Lower leg skin (tissue), 4 donors: ENCODE measurements at regions not wholly inside any gene's neighbourhood (a gene's known extent, or its start where the extent isn't known, plus 50 kb on each side); places are given as distances from the start of the nearest gene placed in this dataset.

Experiments used
- DNase-seq, 2 donors: peaks; one replicate each; pipeline ENCODE4 v3.0.0-alpha.2; 2019; ENCODE audit warnings: low spot score in 2 of 2
- H3K4me3 ChIP-seq: fragments of 200-600 bp; sonication (generic); 2 replicates; pipeline ENCODE4 v1.5.1; 2017; ENCODE audit warnings: mild to moderate bottlenecking, low read depth; ENCODE audit not compliant: poor library complexity, severe bottlenecking
- POLR2A ChIP-seq, 2 donors: fragments of 450-650 bp; IDR thresholded peaks; one replicate each; pipeline ENCODE4 v1.6.1; 2016 to 2017; ENCODE audit warnings: antibody characterized with exemption in 2 of 2, mild to moderate bottlenecking in 1 of 2, moderate library complexity in 1 of 2
- WGBS, 2 donors: methylation state at CpG; one replicate each; pipeline ENCODE4 v1.1.5; 2018; 5-methylcytosine and 5-hydroxymethylcytosine counted together
- intact Hi-C: fragments of 100-400 bp; cut with DNase I; formaldehyde crosslinking; loops from one replicate; pipeline ENCODE4 v1.15.0; 2023; ENCODE audit warnings: low total_unique reads
- TF ChIP-seq, protein P1 (sequence below), 3 donors: fragments of 450-650 bp; IDR thresholded peaks; one replicate each; pipeline ENCODE4 v1.5.1; 2016; ENCODE audit warnings: antibody characterized with exemption in 3 of 3, mild to moderate bottlenecking in 3 of 3, moderate library complexity in 2 of 3

DNA sequence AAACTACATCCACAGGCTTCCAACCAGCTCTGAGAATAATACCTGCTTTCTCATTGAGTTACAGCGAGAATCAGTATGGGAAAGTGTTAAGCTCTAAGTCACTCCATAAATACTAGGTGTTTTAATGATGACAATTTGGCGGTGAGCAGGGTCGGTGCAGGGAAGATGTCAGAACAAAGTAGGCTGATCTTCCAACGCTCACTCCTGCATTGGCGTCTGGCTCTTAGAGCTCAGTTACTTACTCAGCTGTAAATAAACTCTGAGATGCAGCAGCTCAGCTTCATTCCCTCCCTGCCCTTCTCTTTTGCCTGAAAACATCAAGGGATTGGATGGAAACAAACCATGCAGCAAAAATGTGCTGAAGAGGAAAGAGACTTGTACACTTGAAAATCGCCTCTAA, 102.5 kb upstream of the SPACA1 start:
- 39 to 45% methylated on average over 6 of the region's 6 CpGs for WGBS, 2 donors
- TF ChIP-seq, protein P1, sequence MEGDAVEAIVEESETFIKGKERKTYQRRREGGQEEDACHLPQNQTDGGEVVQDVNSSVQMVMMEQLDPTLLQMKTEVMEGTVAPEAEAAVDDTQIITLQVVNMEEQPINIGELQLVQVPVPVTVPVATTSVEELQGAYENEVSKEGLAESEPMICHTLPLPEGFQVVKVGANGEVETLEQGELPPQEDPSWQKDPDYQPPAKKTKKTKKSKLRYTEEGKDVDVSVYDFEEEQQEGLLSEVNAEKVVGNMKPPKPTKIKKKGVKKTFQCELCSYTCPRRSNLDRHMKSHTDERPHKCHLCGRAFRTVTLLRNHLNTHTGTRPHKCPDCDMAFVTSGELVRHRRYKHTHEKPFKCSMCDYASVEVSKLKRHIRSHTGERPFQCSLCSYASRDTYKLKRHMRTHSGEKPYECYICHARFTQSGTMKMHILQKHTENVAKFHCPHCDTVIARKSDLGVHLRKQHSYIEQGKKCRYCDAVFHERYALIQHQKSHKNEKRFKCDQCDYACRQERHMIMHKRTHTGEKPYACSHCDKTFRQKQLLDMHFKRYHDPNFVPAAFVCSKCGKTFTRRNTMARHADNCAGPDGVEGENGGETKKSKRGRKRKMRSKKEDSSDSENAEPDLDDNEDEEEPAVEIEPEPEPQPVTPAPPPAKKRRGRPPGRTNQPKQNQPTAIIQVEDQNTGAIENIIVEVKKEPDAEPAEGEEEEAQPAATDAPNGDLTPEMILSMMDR (IDR thresholded peaks at IDR 0.05): no peak
- TF ChIP-seq POLR2A (IDR thresholded peaks at IDR 0.05): no peak
- intact Hi-C loops: no loop called here
- no peak overlapping the region for H3K4me3 ChIP-seq
- DNase-seq: no peak

DNA sequence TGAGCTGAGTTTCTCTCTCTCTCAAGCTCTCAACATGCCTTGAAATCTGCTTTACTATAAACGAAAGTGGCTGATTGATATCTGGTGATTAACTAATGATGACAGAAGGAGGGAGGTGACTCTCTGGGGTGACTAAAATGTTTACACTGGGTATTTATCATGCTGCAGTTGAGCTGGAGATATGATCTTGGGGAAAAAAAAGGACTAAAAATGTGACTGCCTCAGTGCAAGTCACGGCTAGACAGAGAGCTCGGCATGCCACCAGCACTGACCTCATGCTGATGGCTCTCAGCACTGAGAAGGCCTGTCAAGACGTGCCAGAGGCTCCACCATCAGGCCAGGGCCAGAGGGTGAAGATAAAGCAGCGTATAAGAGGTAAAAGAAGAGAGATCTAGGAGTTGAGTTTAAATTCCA, 103.1 kb upstream of the SPACA1 start:
- H3K4me3 ChIP-seq: no peak overlapping the region
- TF ChIP-seq, protein P1 (IDR thresholded peaks at IDR 0.05): no peak
- no peak for TF ChIP-seq POLR2A (IDR thresholded peaks at IDR 0.05)
- DNase-seq: peak in 1 of 2 donors; percentile 70

DNA sequence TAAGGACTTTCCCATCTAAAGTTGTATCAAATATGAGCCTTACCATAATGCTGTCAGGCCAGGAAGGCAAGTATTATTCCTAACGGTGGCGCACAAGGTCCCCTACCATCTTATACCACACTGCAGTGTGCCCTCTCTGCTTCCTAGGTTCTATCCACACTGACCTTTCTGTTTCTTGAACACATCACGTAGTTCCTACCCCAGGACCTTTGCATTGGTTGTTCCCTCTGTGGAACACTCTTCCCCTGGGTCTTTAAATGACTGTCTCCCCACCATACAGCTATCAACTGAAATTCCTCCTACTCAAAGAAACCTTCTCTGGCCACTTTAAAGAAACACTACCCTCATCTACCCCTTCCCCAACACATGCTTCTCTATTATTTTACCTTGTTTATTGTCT, 104.5 kb upstream of the SPACA1 start:
- H3K4me3 ChIP-seq: no peak overlapping the region
- DNase-seq: no peak
- no peak for TF ChIP-seq POLR2A (IDR thresholded peaks at IDR 0.05)
- TF ChIP-seq, protein P1 (IDR thresholded peaks at IDR 0.05): no peak
- intact Hi-C loops: no loop called here
- WGBS, 2 donors: 92 to 94% methylated on average over 3 of the region's 3 CpGs

More for the DNA sequence above, 103.1 kb upstream of the SPACA1 start:
- intact Hi-C loops: no loop called here
- 9 to 14% methylated on average over 5 of the region's 5 CpGs for WGBS, 2 donors

DNA sequence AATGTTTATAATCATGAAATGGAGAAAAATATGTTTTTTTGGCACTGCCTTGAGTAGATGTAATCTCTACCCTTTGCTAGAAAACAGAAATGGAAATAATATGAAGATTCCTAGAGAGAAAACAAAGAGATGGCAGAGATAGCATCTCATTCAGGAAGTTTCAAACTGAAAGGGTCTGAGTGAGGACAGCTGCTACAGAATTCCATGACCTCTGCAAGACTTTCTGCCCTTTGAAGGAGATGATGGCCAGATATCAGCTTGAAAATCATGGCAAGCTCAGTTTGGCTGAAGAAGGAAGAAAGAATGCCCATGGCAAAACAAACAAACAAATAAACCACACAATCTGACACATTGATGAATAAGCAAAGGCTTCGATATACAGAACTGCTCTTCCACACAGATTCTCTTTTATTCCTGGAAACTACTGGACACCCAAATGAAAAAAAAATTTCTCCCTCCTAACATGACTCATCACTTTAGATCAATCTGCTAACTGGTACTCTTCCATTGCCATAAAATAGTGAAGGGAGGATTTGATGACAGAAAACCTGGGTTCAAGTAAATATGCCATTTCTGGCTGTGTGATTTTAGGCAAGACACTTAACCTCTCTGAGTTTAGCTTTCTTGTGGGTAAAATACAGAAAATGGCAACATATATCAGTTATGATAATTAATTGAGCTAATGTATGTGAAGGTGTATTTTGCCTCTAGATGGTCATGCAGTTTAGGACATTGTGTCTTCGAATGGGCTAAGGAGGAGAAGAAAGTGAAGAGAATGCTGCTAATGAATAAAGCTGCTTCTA, 105.9 kb upstream of the SPACA1 start:
- intact Hi-C loops: no loop called here
- WGBS, 2 donors: 74 to 78% methylated on average over 2 of the region's 2 CpGs

DNA sequence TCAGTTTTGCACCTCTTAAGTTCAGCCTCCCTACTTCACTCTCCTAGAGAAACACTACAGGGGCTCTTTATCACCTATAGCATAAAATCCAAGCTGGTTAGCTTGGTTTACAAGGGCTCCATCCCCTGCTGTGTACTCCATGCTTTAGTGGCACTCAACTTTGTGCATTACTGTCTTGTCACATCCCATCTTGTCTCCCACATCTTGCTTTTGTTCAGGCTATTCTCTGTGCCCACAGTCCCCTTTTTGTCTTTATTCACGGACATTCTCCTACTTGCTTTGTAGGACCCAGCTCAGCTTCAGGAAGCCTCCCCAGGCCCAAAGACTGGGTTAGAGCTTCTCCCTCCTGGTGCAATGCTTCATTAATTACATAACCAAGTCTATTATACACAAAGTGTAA, 107.9 kb upstream of the SPACA1 start:
- WGBS, 2 donors: 89 to 100% methylated on average over 1 of the region's 1 CpG
- intact Hi-C loops: no loop called here
- no peak for DNase-seq
- no peak overlapping the region for H3K4me3 ChIP-seq
- no peak for TF ChIP-seq POLR2A (IDR thresholded peaks at IDR 0.05)

More for the DNA sequence above, 105.9 kb upstream of the SPACA1 start:
- no peak overlapping the region for H3K4me3 ChIP-seq
- DNase-seq: no peak
- TF ChIP-seq, protein P1 (IDR thresholded peaks at IDR 0.05): no peak
- no peak for TF ChIP-seq POLR2A (IDR thresholded peaks at IDR 0.05)

DNA sequence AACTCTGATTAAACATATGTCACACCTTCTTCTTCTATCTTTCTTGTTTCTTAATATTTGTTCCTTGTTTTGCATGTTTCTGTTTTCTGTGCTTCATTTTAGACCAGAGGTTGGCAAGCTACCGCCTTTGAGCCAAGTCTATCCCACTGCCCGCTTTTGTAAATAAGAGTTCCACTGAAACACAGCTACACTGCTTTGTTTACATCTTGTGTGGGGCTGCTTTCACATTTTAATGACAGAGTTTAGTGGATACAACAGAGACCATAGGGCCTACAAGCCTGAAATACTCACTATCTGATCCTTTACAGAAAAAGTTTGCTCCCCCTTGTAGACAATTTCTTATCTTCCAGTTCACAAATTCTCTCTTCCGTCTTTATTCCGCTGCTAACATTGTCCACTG, 109.4 kb upstream of the SPACA1 start:
- intact Hi-C loops: no loop called here
- 97 to 98% methylated on average over 4 of the region's 4 CpGs for WGBS, 2 donors
- no peak overlapping the region for H3K4me3 ChIP-seq
- DNase-seq: no peak
- TF ChIP-seq, protein P1 (IDR thresholded peaks at IDR 0.05): no peak
- TF ChIP-seq POLR2A (IDR thresholded peaks at IDR 0.05): no peak
